ENCODE measurements at regions not wholly inside any gene's neighbourhood (a gene's known extent, or its start where the extent isn't known, plus 50 kb on each side); places are given as distances from the start of the nearest gene placed in this dataset.
"Not testable (repeated sequence)": the region's sequence is repeated elsewhere in the genome, so short reads cannot be mapped to it uniquely, and the experiment has no call there.

DNA sequence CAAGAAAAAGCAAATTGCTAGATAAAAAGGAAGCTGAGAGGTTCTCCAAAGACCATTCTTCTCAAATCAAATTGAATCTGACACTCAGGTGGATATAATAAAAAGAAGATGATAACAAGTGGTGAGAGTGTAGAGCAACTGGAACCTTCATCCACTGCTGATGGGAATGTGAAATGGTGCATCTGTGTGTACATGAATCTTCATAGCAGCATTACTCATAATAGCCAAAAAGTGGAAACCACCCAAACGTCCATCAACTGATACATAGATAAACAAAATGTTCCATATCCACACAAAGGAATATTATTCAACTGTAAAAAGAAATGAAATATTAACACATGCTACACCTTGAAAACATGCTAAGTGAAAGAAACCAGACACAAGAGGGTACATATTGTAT lies 357.2 kb upstream of the EPHA4 start:
- DNase-seq (ENCODE audit: low spot score) (no peak), FAIRE-seq (no peak)

DNA sequence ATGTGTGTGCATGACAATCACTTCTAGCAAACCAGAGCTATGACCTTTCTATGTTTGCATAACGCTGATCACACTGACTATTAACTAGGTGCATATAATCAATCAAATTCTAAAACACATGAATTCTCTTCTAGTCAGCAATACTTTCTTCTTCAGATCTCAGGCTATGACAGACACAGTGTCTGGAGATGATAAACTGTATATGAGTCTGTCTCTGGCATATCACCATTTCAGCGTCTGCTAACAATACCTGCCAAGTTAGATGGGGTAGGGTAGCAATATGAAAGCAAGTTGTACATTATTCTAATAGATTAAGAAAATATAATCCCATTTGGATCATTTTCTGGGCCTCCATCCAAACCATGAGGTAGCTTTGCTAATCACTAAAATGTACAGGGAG lies 354.2 kb upstream of the EPHA4 start:
- FAIRE-seq (no peak), DNase-seq (ENCODE audit: low spot score) (no peak)

DNA sequence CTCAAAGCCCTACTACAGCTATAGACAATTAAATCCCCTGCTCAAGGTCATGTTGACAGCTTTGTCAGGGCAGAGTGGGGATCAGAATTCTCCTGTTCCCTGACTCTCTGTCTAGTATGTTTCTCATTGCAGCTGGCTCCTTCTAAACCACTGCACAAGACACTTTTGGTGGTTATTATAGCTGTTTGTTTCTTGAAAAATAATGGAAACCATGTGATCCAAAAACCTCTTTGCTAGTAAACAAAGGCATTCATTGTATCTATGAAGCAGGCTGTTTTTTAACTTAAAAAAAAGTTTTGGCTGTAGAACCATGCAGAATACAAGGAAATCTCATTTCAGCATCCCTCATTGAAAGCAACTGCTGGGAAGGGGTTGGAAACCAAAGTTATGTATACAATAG lies 352.5 kb upstream of the EPHA4 start:
- no peak for FAIRE-seq
- DNase-seq (ENCODE audit: low spot score) = no peak

DNA sequence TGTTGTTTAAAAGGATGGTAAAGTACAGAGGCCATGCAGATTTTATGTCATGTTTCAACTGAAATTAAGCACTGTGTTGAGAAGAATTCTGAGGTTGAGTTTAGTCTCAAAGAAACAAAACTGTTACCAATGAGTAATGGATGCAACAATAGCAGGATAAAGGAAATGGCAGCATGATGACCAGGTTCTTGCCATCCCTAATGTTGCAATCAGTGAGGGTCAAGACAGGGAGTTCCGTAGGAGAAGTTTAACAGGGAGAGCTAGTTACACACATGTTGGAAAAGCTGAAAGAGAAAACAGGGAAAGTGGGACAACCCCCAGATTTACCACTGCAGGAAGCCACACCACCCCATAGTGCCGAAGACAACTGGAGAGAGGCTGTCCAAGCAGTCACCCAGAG lies 343.8 kb upstream of the EPHA4 start:
- FAIRE-seq = no peak
- no peak for DNase-seq (ENCODE audit: low spot score)

DNA sequence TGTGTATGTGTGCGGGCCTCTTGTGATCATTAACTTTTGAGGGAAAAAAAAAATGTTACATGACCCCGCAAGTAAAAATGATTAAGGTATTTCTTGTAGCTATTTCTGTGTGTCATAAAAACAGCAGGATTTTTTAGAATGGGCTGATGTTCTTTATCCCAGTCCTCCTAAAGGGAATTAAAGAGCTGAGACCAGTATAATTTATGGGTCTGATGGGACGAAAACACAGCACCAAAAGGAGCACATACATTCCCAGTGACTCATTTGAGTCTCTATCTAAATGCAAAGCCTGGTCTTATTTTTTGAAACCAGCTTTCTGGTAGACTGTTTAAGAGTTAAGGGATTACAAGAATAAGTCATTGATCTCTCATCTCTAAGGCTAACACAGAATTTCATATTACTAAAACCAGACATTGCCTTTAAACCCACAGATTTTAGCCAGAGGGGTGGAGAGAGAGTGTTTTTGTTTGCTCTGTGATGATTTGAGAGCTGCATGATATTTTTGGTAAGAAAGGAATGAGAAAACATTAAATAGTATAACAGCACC lies 342.3 kb upstream of the EPHA4 start:
- DNase-seq (ENCODE audit: low spot score) (no peak), FAIRE-seq (no peak)

DNA sequence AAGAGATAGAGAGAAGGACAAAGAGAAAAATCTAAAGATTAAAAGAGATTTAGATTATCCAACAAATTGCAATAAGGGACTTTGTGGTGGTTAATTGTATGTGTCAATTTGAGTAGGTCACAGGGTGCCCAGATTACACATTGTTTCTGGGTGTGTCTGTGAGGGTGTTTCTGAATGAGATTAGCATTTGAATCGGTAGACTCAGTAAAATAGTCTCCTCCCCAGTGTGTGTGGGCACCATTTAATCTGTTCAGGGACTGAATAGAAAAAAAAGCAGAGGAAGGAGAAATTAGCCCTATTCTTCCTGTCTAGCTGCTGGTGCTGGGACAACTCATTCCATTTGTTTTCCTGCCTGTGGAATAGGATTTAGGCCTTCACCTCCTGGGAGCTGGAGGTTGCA lies 339.8 kb upstream of the EPHA4 start:
- FAIRE-seq (no peak), DNase-seq (ENCODE audit: low spot score) (no peak)

DNA sequence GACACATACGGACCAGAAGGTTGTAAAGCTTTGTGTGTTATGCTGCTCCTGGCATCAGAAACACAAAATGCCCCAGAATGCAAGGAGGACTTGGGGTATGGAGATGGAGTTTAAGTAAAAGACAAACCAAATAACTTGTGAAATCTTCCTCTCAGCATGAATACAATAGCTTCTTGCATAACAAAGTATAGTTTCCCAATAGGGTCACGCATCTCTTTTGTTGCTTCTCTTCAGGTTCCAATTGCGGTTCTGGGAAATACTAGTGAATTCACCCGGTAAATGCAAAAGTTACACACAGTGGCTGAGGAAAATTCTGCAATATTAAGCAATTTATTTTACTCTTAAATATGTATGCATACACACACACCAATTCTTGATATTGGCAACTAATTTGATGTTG lies 339.2 kb upstream of the EPHA4 start:
- DNase-seq (ENCODE audit: low spot score) (no peak), FAIRE-seq (no peak)

DNA sequence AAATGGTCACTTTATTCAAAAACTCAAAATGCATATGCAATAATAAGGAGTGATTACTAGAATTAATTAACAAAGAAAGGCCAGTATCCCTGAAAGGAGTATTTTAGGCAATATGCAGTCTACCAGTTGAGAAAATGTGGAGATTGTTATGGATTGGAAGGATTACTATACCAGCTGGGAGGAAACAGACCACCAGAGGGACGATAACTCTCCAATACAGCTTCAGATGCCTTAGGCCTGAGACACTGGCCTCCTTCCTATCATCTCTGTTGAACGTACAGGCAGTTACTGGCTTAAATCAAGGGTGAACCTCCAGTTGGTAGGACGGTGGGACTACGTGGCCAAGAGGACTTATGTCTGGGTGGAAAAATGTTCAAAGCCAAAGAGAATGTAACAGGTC lies 336.4 kb upstream of the EPHA4 start:
- no peak for FAIRE-seq
- no peak for DNase-seq (ENCODE audit: low spot score)

DNA sequence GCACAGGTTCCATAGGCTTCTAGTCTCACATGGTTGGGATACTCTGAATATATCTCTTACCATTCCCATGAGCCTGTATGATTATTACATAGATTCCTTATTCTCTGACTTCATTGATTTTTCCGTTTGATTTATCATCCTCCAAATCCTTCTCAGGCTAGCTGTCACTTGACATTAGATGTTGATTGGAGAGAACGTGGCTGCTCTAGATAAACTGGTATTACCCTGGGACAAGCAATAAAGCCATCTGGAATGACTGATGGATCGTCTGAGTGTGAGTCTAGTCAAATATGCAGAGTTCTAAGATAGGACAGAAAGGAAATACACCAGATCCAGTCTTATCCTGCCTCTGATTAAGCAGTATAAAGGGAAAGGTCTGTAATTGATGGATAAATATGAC lies 325.6 kb upstream of the EPHA4 start:
- no peak for DNase-seq (ENCODE audit: low spot score)
- no peak for FAIRE-seq

DNA sequence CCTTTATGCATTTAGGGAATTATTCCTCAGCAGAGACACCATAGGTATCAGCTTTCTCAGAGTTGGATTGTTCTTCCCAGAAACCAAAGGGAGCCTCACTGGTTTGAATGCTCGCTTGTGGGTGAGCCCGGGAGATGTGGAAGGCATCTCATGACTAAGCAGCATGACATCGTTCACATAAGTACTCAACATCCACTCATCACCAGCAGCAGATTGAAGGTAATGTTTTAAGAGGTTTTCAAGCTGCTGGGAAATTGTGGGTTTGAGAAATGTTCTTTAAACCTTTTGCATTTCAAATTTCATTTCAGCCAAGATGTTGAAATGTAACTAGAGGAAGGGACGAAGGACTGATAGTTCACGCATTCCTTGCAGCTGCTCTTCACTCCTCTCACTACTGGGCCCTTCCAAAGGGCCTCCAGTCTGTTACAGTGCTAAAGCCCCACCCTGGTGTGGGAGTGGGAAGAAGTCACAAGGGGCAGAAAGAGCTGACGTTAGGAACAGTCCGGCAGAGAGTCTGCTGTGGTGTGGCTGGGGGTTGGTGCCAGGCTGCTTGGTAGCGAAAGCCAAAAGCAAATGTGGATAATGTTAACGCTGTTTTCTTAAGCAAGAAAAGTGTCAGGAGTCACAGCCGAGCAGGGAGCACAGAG lies 324.5 kb upstream of the EPHA4 start:
- DNase-seq (ENCODE audit: low spot score) (peak; percentile 17), FAIRE-seq (no peak)

DNA sequence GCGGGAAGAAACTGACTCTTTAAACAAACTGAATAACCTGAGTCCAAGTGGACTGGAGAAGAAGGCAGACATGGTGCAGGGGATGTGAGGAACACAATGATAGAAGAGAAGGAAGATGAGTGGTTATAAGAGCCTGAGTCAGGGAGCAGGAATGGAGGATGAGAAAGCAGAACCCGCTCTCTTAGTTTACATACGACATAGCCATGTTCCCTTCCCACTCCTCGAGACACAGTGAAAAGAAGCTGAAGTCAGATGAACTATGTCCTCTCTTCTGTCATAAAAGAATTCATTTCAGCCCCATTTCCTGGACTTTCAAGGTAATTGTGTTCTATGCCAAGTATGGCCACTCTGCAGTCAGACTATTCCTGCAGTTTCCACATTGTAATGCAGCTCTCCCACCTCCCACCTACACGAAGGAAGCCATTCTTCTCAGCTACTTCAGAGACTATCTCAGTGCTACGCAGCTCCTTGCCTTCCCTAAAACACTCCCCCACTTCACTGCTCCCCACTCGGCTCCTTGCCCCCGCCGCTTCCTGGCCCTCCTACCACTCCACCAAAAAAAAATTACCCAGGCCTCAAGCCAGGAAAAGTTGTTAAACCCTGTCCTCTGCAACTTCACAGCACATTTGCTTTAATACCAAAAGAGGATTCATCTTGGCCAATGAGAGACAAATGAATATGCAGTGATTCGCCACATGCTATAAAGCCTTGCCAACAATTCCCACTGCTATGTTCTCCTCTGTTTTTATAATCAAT lies 323.4 kb upstream of the EPHA4 start:
- no peak for DNase-seq (ENCODE audit: low spot score)
- FAIRE-seq = no peak

DNA sequence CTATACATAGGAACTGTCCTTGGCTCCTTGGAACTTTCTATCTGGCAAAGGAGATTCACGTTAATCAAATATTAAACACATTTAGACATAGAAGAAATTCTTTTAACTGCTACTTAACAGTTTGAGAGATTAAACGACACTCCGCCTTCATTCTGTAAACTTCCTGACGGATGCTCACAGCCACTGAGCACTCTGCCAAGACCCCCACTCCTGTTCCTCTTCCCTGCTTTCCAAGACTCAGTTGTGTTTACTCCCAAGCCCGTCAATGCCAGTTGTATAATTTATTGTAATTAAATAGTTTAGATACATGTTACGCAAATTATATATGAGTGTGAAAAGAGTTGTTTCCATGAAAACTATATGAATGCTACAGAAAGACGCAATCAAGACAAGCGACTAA lies 321.4 kb upstream of the EPHA4 start:
- FAIRE-seq (no peak), DNase-seq (ENCODE audit: low spot score) (no peak)

DNA sequence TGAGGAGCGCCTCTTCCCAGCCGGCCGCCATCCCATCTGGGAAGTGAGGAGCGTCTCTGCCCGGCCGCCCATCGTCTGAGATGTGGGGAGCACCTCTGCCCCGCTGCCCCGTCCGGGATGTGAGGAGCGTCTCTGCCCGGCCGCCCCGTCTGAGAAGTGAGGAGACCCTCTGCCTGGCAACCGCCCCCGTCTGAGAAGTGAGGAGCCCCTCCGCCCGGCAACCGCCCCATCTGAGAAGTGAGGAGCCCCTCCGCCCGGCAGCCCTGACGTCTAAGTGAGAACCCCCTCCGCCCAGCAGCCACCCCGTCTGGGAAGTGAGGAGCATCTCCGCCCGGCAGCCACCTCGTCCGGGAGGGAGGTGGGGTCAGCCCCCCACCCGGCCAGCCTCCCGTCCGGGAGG lies 319.9 kb upstream of the EPHA4 start:
- FAIRE-seq; DNase-seq (ENCODE audit: low spot score): not testable (repeated sequence)

DNA sequence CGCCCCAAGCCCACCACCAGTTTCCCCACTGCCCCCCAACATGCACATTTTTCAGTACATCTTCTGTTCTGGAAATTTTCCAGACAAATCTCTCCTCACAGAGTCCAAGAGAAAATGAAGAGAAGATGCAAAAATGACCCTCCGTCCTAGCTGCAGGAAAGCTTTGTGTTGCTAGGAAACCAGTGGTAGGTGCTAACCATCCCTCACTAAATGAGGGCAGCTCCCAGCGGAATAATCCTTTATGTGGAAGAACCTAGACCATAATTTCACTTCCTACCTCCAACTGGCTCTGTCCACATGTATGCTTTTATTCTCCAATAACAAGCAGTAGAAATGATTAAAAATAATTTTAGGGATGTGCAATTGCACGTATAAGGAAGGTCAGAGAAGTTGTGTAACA lies 311.9 kb upstream of the EPHA4 start:
- DNase-seq (ENCODE audit: low spot score) (no peak), FAIRE-seq (no peak)

DNA sequence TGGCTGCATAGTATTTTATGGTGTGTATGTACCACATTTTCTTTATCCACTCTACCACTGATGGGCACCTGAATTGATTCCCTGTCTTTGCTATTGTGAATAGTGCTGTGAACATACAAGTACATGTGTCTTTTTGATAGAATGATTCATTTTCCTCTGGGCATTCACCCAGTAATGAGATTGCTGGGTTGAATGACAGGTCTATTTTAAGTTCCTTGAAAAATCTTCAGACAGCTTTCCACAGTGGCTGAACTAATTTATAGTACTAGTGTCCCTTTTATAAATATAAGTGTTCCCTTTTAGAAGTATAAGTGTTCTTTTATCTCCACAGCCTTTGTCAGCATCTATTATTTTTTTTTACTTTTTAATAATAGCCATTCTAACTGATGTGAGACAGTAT lies 303.9 kb upstream of the EPHA4 start:
- no peak for DNase-seq (ENCODE audit: low spot score)
- FAIRE-seq = no peak

DNA sequence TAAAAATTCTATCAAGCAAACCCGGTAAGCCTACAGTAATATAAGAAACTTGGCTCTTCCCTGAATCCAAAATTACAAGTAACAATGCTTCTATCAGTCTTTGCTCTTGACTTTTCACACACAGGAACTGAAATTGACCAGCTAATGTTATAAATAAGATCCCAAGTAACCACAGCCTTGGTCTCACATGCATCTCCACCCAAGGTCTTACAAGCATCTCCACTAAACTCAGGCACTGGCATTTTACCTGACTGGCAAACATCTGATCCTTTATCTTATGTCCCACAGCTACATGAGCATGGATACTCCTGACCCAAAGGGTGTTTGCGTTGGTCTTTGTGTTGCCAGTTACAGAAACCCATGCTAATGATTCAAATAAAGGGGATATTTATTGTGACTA lies 302.3 kb upstream of the EPHA4 start:
- no peak for FAIRE-seq
- no peak for DNase-seq (ENCODE audit: low spot score)

DNA sequence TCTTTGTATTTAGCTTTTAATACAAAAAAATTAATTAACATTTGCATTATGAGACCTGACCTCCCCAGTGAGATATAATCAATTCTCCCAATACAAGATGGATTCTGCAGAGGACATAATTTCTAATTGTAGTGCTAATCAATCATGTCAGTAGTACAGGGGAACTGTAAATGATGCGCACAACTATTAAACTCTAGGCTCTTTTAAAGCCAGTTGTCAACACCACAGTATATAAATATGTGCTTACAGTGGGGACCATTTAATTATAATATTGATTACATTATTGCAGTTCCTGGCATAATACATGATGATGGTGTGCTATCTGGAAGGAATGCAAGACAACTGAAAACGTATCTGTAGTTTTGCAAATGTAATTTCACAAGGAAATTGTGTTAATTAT lies 285.6 kb upstream of the EPHA4 start:
- no peak for FAIRE-seq

DNA sequence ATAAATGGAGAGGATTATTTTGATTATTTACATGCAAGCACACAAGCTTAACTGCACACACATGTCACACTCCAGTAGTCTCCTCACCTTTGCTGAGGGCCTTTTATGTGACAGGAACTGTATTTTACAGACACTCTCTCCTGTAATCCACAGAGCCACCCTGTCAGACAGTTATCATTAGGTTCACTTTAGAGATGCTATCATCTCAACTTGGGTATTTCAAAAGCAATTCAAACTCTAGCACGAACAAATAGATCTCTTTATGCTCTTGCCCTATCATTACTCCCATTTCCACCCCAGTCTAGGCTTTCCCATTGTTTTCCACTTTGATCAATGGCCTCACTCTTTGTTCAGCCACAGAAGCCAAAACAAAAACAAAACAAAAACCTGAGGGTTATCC lies 281.2 kb upstream of the EPHA4 start:
- FAIRE-seq = no peak
- DNase-seq (ENCODE audit: low spot score) = no peak

More for the DNA sequence above, 285.6 kb upstream of the EPHA4 start:
- no peak for DNase-seq (ENCODE audit: low spot score)

DNA sequence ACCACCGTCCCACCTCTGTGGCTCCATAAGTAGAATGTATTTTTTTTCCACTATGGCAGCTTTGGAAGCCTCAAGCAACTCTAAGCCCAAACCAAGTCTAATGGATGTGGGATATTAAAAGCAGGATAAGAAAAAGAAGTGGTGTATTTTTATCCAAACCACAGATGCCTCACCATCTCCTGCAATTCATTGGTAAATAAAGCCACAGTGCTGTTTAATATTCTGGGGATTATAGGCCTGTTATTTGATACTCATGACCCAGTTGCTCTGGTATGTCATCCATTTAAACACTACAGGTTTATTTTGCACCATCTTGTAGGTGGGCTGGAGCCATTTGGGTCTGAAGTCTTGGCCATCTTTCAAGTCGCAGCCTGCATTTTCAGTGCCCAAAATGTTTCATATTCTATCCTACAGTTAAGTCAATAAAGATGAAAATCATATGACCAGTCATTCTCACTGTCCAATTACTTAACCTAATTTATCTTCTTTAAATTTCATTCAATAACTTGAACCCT lies 279.5 kb upstream of the EPHA4 start:
- DNase-seq (ENCODE audit: low spot score) (no peak), FAIRE-seq (no peak)

DNA sequence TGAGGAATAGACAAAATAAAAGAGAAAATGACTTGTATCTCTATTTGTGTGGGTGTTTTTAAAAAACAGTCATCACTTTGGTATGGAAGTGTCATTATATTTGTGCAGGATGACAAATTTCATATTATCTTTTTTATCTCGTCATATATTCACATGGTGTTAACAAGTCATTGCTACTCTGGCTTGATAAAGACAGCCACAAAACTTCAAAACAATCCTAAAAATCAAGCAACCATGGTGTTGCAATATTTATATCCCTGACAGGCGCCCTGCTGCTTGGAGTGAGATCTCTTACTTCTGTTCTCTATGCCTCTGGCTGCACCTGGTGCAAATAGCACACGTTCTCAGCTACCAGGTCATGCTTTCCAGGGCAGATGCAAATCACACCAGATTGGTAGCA lies 278.0 kb upstream of the EPHA4 start:
- DNase-seq (ENCODE audit: low spot score) (no peak), FAIRE-seq (no peak)

DNA sequence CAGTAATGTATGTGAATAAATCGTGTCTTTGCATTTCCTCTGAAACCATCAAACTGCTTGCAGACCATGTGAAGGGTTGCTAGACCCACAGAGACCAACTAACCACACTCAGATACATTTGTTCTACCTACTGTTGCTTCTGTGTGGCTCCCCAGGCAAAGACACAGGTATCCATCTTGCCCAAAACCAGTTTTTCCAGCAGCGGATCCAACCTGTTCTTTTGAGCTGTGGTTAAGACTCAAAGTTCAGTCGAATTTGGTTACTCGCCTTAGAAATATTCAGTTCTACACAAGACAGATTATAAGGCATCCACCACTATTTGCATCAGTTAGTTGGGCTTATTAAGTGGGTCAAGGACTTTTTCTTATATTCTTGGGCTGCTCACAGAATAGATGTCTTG lies 276.2 kb upstream of the EPHA4 start:
- DNase-seq (ENCODE audit: low spot score) = no peak
- no peak for FAIRE-seq

DNA sequence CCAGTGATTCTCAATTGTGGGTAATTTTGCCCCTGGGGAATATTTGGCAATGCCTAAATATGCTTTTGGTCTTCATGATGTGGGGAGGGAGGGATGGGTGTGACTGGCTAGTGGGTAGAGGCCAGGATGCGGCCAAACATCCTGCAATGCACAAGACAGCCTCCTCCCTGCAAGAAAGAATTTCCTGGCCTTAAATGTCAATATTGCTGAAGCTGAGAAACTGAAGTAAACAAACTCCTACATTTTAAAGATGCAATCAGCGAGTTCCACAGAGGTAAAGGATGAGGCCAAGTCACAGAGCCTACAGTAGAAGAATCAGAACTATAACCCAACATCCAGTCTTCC lies 272.9 kb upstream of the EPHA4 start:
- FAIRE-seq (no peak), DNase-seq (ENCODE audit: low spot score) (no peak)
